H9 (cell line): ENCODE measurements at regions not wholly inside any gene's neighbourhood (a gene's known extent, or its start where the extent isn't known, plus 50 kb on each side); places are given as distances from the start of the nearest gene placed in this dataset.

Source experiments
- DNase-seq: peaks from one replicate; pipeline ENCODE4 v3.0.0-alpha.2; 2017
- H2AFZ ChIP-seq: one replicate; pipeline ENCODE4 v1.6.1; 2013; ENCODE audit warnings: mild to moderate bottlenecking, low read length, control low read depth, moderate library complexity
- H2AK5ac ChIP-seq: 2 replicates; pipeline ENCODE4 v1.6.1; 2013; ENCODE audit warnings: low read length, control low read depth, mixed read lengths; ENCODE audit not compliant: insufficient read length
- H2BK120ac ChIP-seq: one replicate; pipeline ENCODE4 v1.6.1; 2013; ENCODE audit warnings: low read depth, mild to moderate bottlenecking, low read length, control low read depth, inconsistent platforms; ENCODE audit not compliant: poor library complexity, severe bottlenecking
- H2BK12ac ChIP-seq: 2 replicates; pipeline ENCODE4 v1.6.1; 2013; ENCODE audit warnings: low read length, control low read depth, mixed read lengths, low read depth; ENCODE audit not compliant: insufficient read length
- H2BK15ac ChIP-seq: 2 replicates; pipeline ENCODE4 v1.6.1; 2013; ENCODE audit warnings: low read depth, low read length, control low read depth
- H2BK20ac ChIP-seq: one replicate; pipeline ENCODE4 v1.6.1; 2013; ENCODE audit warnings: low read depth, mild to moderate bottlenecking, low read length, control low read depth, inconsistent platforms; ENCODE audit not compliant: poor library complexity, severe bottlenecking
- H2BK5ac ChIP-seq: 2 replicates; pipeline ENCODE4 v1.6.1; 2013; ENCODE audit warnings: low read length, control low read depth, mixed read lengths; ENCODE audit not compliant: insufficient read length
- H3K14ac ChIP-seq: 2 replicates; pipeline ENCODE4 v1.6.1; 2013; ENCODE audit warnings: low read length, control low read depth; ENCODE audit not compliant: insufficient read depth
- H3K18ac ChIP-seq: 2 replicates; pipeline ENCODE4 v1.6.1; 2013; ENCODE audit warnings: low read depth, mild to moderate bottlenecking, mixed read lengths, low read length, control low read depth; ENCODE audit not compliant: insufficient read length
- H3K23ac ChIP-seq: 2 replicates; pipeline ENCODE4 v1.6.1; 2013; ENCODE audit warnings: low read length, control low read depth, mixed read lengths, low read depth; ENCODE audit not compliant: insufficient read length
- H3K23me2 ChIP-seq: 2 replicates; pipeline ENCODE4 v1.6.1; 2013; ENCODE audit warnings: low read depth, mild to moderate bottlenecking, mixed read lengths, low read length, control low read depth; ENCODE audit not compliant: insufficient read length, poor library complexity, severe bottlenecking
- H3K27ac ChIP-seq: 2 replicates; pipeline ENCODE4 v1.5.1; 2013; ENCODE audit warnings: low read length, control low read depth, mixed read lengths, low read depth; ENCODE audit not compliant: insufficient read length
- H3K27me3 ChIP-seq: 2 replicates; pipeline ENCODE4 v1.6.1; 2013; ENCODE audit warnings: low read length, control low read depth, inconsistent platforms; ENCODE audit not compliant: insufficient read depth
- H3K4ac ChIP-seq: 2 replicates; pipeline ENCODE4 v1.6.1; 2013; ENCODE audit warnings: low read depth, mild to moderate bottlenecking, control low read depth, inconsistent platforms, low read length, moderate library complexity
- H3K4me1 ChIP-seq: 2 replicates; pipeline ENCODE4 v1.6.1; 2013; ENCODE audit warnings: low read length, control low read depth, inconsistent platforms; ENCODE audit not compliant: insufficient read depth
- H3K4me2 ChIP-seq: 2 replicates; pipeline ENCODE4 v1.6.1; 2013; ENCODE audit warnings: low read length, control low read depth, mixed read lengths; ENCODE audit not compliant: insufficient read length, insufficient read depth
- H3K56ac ChIP-seq: 2 replicates; pipeline ENCODE4 v1.6.1; 2013; ENCODE audit warnings: low read depth, mild to moderate bottlenecking, mixed read lengths, low read length, control low read depth; ENCODE audit not compliant: insufficient read length
- H3K79me1 ChIP-seq: 2 replicates; pipeline ENCODE4 v1.6.1; 2013; ENCODE audit warnings: low read depth, mild to moderate bottlenecking, moderate library complexity, low read length, control low read depth, inconsistent platforms; ENCODE audit not compliant: insufficient read depth, poor library complexity, severe bottlenecking
- H3K79me2 ChIP-seq: 2 replicates; pipeline ENCODE4 v1.6.1; 2013; ENCODE audit warnings: low read length, control low read depth, inconsistent platforms; ENCODE audit not compliant: insufficient read depth
- H3K9ac ChIP-seq: 2 replicates; pipeline ENCODE4 v1.6.1; 2013; ENCODE audit warnings: low read length, control low read depth, mixed read lengths; ENCODE audit not compliant: insufficient read length; ENCODE audit errors: extremely low read depth
- H3K9me3 ChIP-seq: one replicate; pipeline ENCODE4 v1.6.1; 2013; ENCODE audit warnings: low read depth, low read length, inconsistent platforms; ENCODE audit not compliant: control insufficient read depth
- H3T11ph ChIP-seq: one replicate; pipeline ENCODE4 v1.6.1; 2013; ENCODE audit warnings: mild to moderate bottlenecking, low read length, control low read depth, inconsistent platforms
- H4K20me1 ChIP-seq: one replicate; pipeline ENCODE4 v1.6.1; 2013; ENCODE audit not compliant: control insufficient read depth, insufficient read length, insufficient read depth
- H4K5ac ChIP-seq: 2 replicates; pipeline ENCODE4 v1.6.1; 2013; ENCODE audit warnings: low read depth, mild to moderate bottlenecking, mixed read lengths, low read length, control low read depth; ENCODE audit not compliant: insufficient read length
- H4K8ac ChIP-seq: replicated peaks from 2 replicates; pipeline ENCODE4 v1.6.1; 2013; ENCODE audit warnings: low read length, control low read depth, mixed read lengths, low read depth; ENCODE audit not compliant: insufficient read length
- H4K91ac ChIP-seq: 2 replicates; pipeline ENCODE4 v1.6.1; 2013; ENCODE audit warnings: low read depth, mild to moderate bottlenecking, moderate library complexity, mixed read lengths, low read length, control low read depth; ENCODE audit not compliant: insufficient read length
- H3K27ac Mint-ChIP-seq, 3 experiments: 2 replicates in 2 of 3; 3 replicates in 1 of 3; pipeline ENCODE4 v1.8.0; 2020 to 2021; ENCODE audit warnings: mixed read lengths in 3 of 3, mild to moderate bottlenecking in 1 of 3, moderate library complexity in 1 of 3
- H3K27me3 Mint-ChIP-seq: 2 replicates; pipeline ENCODE4 v1.8.0; 2021; ENCODE audit warnings: low read depth, mild to moderate bottlenecking, moderate library complexity, mixed read lengths
- H3K36me3 Mint-ChIP-seq, 3 experiments: 2 replicates in 2 of 3; 3 replicates in 1 of 3; pipeline ENCODE4 v1.8.0; 2020 to 2021; ENCODE audit warnings: low read depth in 3 of 3, mixed read lengths in 3 of 3; ENCODE audit not compliant: insufficient read depth in 1 of 3
- H3K4me1 Mint-ChIP-seq, 2 experiments: 2 replicates each; pipeline ENCODE4 v1.8.0; 2020; ENCODE audit warnings: mixed read lengths in 2 of 2
- H3K4me3 Mint-ChIP-seq, 2 experiments: 2 replicates in 1 of 2; 3 replicates in 1 of 2; pipeline ENCODE4 v1.8.0; 2020 to 2021; ENCODE audit warnings: mild to moderate bottlenecking in 2 of 2, mixed read lengths in 2 of 2, moderate library complexity in 1 of 2
- H3K9me3 Mint-ChIP-seq, 2 experiments: 2 replicates in 1 of 2; 3 replicates in 1 of 2; pipeline ENCODE4 v1.8.0; 2020; ENCODE audit warnings: mild to moderate bottlenecking in 2 of 2, mixed read lengths in 2 of 2, moderate library complexity in 1 of 2
- WGBS: extraction: QIAGEN DNeasy Blood & Tissue Kit; methylation state at CpG from one replicate; pipeline ENCODE4 v1.1.7; 2013; ENCODE audit warnings: missing lambda C conversion rate, low lambda C conversion rate, mixed read lengths; ENCODE audit not compliant: insufficient read length; ENCODE audit errors: extremely low coverage; 5-methylcytosine and 5-hydroxymethylcytosine counted together
- TF ChIP-seq, protein P1 (sequence below): fragments of 200-600 bp; sonication (generic); conservative IDR thresholded peaks from 3 replicates; pipeline ENCODE4 v1.8.0; 2021; ENCODE audit warnings: antibody characterized with exemption, mild to moderate bottlenecking

- no CpG with 5 or more reads among the region's 2 CpGs for WGBS
- Histone ChIP-seq H2AK5ac (no peak overlapping the region), H4K91ac (no peak overlapping the region), H2AFZ (no peak overlapping the region), H4K20me1 (no peaks in the 10 kb centered on the region), H3K4me2 (no peak overlapping the region), H3K4me1 (no peaks in the 10 kb centered on the region), H3K27ac (no peak overlapping the region), H3K56ac (no peak overlapping the region), H4K8ac (no peak overlapping the region), H3K27me3 (no peaks in the 10 kb centered on the region), H2BK20ac (no peak overlapping the region), H3K79me1 (no peaks in the 10 kb centered on the region), H2BK12ac (no peak overlapping the region), H3K9ac (no peak overlapping the region), H3K9me3 (peaks cover 96% of the 10 kb centered on the region), H3K23ac (no peak overlapping the region), H3K14ac (no peak overlapping the region), H2BK120ac (no peak overlapping the region), H3K18ac (no peak overlapping the region), H4K5ac (no peak overlapping the region), H2BK15ac (no peak overlapping the region), H3K23me2 (no peaks in the 10 kb centered on the region), H2BK5ac (no peak overlapping the region), H3K79me2 (no peaks in the 10 kb centered on the region), H3K4ac (no peak overlapping the region), H3T11ph (no peak overlapping the region)
- Mint-ChIP-seq H3K4me1 (no peaks in the 10 kb centered on the region), H3K36me3 (peaks cover 12 to 44% (median 18%) of the 10 kb centered on the region in 3 experiments; a peak in 6 of 7 replicates), H3K9me3 (peaks cover 95 to 99% of the 10 kb centered on the region in 2 experiments), H3K4me3 (no peak overlapping the region), H3K27ac (no peak overlapping the region), H3K27me3 (peaks cover 5% of the 10 kb centered on the region)
- TF ChIP-seq, protein P1, sequence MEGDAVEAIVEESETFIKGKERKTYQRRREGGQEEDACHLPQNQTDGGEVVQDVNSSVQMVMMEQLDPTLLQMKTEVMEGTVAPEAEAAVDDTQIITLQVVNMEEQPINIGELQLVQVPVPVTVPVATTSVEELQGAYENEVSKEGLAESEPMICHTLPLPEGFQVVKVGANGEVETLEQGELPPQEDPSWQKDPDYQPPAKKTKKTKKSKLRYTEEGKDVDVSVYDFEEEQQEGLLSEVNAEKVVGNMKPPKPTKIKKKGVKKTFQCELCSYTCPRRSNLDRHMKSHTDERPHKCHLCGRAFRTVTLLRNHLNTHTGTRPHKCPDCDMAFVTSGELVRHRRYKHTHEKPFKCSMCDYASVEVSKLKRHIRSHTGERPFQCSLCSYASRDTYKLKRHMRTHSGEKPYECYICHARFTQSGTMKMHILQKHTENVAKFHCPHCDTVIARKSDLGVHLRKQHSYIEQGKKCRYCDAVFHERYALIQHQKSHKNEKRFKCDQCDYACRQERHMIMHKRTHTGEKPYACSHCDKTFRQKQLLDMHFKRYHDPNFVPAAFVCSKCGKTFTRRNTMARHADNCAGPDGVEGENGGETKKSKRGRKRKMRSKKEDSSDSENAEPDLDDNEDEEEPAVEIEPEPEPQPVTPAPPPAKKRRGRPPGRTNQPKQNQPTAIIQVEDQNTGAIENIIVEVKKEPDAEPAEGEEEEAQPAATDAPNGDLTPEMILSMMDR, result no peak
- no peak for DNase-seq
These were observed 1107.3 kb downstream of the TMEM121 start for GRCh38 chr14:106633721-106634120.
